HepG2 (cell line): ENCODE measurements at regions not wholly inside any gene's neighbourhood (a gene's known extent, or its start where the extent isn't known, plus 50 kb on each side); places are given as distances from the start of the nearest gene placed in this dataset.

Source experiments
- ATF2 ChIP-seq: sonication (generic); formaldehyde crosslinking; IDR thresholded peaks from 2 replicates; pipeline ENCODE4 v1.4.0; 2020; ENCODE audit warnings: missing genetic modification reagents
- EZH2 ChIP-seq: conservative IDR thresholded peaks from 2 replicates; pipeline ENCODE4 v1.6.1; 2012; ENCODE audit warnings: mild to moderate bottlenecking, low read depth, low read length, moderate library complexity
- GABPB1 ChIP-seq: IDR thresholded peaks from 2 replicates; pipeline ENCODE4 v1.6.1; 2016; ENCODE audit warnings: mild to moderate bottlenecking, missing genetic modification reagents, moderate library complexity, missing compliant biosample characterization
- GATA4 ChIP-seq: sonication (generic); IDR thresholded peaks from 2 replicates; pipeline ENCODE4 v1.6.1; 2016; ENCODE audit warnings: antibody characterized with exemption, low read depth, borderline replicate concordance
- TF ChIP-seq, protein P1 (sequence below): sonication (generic); formaldehyde crosslinking; conservative IDR thresholded peaks from 2 replicates; pipeline ENCODE4 v1.4.0; 2020; ENCODE audit warnings: missing genetic modification reagents
- TF ChIP-seq, protein P2 (sequence below): sonication (generic); formaldehyde crosslinking; IDR thresholded peaks from 2 replicates; pipeline ENCODE4 v1.5.1; 2020; ENCODE audit warnings: mild to moderate bottlenecking, missing genetic modification reagents, moderate library complexity
- TF ChIP-seq, protein P3 (sequence below): fragments of 450-650 bp; IDR thresholded peaks from 2 replicates; pipeline ENCODE4 v1.6.1; 2017; ENCODE audit warnings: mild to moderate bottlenecking
- TF ChIP-seq, protein P4 (sequence below), 2 experiments: IDR thresholded peaks; 2 replicates each; pipeline ENCODE4 v1.6.1; 2011 to 2012; ENCODE audit warnings: low read length in 2 of 2, borderline replicate concordance in 1 of 2, low read depth in 1 of 2, mild to moderate bottlenecking in 1 of 2, moderate library complexity in 1 of 2

GRCh38 chr18:22330508-22330907, 87.2 kb downstream of the CTAGE1 start:
- TF ChIP-seq, protein P1, sequence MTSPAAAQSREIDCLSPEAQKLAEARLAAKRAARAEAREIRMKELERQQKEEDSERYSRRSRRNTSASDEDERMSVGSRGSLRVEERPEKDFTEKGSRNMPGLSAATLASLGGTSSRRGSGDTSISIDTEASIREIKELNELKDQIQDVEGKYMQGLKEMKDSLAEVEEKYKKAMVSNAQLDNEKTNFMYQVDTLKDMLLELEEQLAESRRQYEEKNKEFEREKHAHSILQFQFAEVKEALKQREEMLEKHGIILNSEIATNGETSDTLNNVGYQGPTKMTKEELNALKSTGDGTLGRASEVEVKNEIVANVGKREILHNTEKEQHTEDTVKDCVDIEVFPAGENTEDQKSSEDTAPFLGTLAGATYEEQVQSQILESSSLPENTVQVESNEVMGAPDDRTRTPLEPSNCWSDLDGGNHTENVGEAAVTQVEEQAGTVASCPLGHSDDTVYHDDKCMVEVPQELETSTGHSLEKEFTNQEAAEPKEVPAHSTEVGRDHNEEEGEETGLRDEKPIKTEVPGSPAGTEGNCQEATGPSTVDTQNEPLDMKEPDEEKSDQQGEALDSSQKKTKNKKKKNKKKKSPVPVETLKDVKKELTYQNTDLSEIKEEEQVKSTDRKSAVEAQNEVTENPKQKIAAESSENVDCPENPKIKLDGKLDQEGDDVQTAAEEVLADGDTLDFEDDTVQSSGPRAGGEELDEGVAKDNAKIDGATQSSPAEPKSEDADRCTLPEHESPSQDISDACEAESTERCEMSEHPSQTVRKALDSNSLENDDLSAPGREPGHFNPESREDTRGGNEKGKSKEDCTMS (CRISPR knock-in tag) = no peak
- TF ChIP-seq, protein P2, sequence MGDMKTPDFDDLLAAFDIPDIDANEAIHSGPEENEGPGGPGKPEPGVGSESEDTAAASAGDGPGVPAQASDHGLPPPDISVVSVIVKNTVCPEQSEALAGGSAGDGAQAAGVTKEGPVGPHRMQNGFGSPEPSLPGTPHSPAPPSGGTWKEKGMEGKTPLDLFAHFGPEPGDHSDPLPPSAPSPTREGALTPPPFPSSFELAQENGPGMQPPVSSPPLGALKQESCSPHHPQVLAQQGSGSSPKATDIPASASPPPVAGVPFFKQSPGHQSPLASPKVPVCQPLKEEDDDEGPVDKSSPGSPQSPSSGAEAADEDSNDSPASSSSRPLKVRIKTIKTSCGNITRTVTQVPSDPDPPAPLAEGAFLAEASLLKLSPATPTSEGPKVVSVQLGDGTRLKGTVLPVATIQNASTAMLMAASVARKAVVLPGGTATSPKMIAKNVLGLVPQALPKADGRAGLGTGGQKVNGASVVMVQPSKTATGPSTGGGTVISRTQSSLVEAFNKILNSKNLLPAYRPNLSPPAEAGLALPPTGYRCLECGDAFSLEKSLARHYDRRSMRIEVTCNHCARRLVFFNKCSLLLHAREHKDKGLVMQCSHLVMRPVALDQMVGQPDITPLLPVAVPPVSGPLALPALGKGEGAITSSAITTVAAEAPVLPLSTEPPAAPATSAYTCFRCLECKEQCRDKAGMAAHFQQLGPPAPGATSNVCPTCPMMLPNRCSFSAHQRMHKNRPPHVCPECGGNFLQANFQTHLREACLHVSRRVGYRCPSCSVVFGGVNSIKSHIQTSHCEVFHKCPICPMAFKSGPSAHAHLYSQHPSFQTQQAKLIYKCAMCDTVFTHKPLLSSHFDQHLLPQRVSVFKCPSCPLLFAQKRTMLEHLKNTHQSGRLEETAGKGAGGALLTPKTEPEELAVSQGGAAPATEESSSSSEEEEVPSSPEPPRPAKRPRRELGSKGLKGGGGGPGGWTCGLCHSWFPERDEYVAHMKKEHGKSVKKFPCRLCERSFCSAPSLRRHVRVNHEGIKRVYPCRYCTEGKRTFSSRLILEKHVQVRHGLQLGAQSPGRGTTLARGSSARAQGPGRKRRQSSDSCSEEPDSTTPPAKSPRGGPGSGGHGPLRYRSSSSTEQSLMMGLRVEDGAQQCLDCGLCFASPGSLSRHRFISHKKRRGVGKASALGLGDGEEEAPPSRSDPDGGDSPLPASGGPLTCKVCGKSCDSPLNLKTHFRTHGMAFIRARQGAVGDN (CRISPR knock-in tag) = no peak
- TF ChIP-seq ATF2 (CRISPR knock-in tag) (no peak), GATA4 (no peak), GABPB1 (no peak), EZH2 (no peak)
- TF ChIP-seq, protein P3, sequence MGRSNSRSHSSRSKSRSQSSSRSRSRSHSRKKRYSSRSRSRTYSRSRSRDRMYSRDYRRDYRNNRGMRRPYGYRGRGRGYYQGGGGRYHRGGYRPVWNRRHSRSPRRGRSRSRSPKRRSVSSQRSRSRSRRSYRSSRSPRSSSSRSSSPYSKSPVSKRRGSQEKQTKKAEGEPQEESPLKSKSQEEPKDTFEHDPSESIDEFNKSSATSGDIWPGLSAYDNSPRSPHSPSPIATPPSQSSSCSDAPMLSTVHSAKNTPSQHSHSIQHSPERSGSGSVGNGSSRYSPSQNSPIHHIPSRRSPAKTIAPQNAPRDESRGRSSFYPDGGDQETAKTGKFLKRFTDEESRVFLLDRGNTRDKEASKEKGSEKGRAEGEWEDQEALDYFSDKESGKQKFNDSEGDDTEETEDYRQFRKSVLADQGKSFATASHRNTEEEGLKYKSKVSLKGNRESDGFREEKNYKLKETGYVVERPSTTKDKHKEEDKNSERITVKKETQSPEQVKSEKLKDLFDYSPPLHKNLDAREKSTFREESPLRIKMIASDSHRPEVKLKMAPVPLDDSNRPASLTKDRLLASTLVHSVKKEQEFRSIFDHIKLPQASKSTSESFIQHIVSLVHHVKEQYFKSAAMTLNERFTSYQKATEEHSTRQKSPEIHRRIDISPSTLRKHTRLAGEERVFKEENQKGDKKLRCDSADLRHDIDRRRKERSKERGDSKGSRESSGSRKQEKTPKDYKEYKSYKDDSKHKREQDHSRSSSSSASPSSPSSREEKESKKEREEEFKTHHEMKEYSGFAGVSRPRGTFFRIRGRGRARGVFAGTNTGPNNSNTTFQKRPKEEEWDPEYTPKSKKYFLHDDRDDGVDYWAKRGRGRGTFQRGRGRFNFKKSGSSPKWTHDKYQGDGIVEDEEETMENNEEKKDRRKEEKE = no peak
- TF ChIP-seq, protein P4, sequence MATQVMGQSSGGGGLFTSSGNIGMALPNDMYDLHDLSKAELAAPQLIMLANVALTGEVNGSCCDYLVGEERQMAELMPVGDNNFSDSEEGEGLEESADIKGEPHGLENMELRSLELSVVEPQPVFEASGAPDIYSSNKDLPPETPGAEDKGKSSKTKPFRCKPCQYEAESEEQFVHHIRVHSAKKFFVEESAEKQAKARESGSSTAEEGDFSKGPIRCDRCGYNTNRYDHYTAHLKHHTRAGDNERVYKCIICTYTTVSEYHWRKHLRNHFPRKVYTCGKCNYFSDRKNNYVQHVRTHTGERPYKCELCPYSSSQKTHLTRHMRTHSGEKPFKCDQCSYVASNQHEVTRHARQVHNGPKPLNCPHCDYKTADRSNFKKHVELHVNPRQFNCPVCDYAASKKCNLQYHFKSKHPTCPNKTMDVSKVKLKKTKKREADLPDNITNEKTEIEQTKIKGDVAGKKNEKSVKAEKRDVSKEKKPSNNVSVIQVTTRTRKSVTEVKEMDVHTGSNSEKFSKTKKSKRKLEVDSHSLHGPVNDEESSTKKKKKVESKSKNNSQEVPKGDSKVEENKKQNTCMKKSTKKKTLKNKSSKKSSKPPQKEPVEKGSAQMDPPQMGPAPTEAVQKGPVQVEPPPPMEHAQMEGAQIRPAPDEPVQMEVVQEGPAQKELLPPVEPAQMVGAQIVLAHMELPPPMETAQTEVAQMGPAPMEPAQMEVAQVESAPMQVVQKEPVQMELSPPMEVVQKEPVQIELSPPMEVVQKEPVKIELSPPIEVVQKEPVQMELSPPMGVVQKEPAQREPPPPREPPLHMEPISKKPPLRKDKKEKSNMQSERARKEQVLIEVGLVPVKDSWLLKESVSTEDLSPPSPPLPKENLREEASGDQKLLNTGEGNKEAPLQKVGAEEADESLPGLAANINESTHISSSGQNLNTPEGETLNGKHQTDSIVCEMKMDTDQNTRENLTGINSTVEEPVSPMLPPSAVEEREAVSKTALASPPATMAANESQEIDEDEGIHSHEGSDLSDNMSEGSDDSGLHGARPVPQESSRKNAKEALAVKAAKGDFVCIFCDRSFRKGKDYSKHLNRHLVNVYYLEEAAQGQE (IDR thresholded peaks at IDR 0.05; ENCODE audit: borderline replicate concordance in 1 of 2, low read depth in 1 of 2, low read length in 2 of 2) = no peak
